Breast epithelium (tissue), 4 donors: ENCODE measurements at regions not wholly inside any gene's neighbourhood (a gene's known extent, or its start where the extent isn't known, plus 50 kb on each side); places are given as distances from the start of the nearest gene placed in this dataset.

Experiments used
- DNase-seq, 2 donors: peaks; one replicate each; pipeline ENCODE4 v3.0.0-alpha.2; 2019; ENCODE audit warnings: low spot score in 2 of 2
- H3K27ac ChIP-seq, 2 donors: fragments of 200-600 bp; sonication (generic) in 1 of 2; one replicate each; pipeline ENCODE4 v1.5.1; 2016 to 2019; ENCODE audit warnings: mild to moderate bottlenecking in 1 of 2
- H3K27me3 ChIP-seq, 2 donors: fragments of 200-600 bp; sonication (generic) in 1 of 2; one replicate each; pipeline versions ENCODE4 v1.5.1 to v1.6.0; 2017 to 2019; ENCODE audit warnings: control low read depth in 1 of 2, mild to moderate bottlenecking in 1 of 2
- H3K36me3 ChIP-seq: fragments of 200-600 bp; one replicate; pipeline ENCODE4 v1.5.1; 2019
- H3K4me1 ChIP-seq, 2 donors: fragments of 200-600 bp; sonication (generic); one replicate each; pipeline ENCODE4 v1.5.1; 2016 to 2019; ENCODE audit warnings: control low read depth in 1 of 2
- H3K4me3 ChIP-seq, 3 donors: fragments of 200-600 bp; sonication (generic); 1 replicate in 2 of 3; 2 replicates in 1 of 3; pipeline ENCODE4 v1.5.1; 2016 to 2019; ENCODE audit warnings: mild to moderate bottlenecking in 3 of 3, moderate library complexity in 2 of 3
- H3K9me3 ChIP-seq, 2 donors: fragments of 200-600 bp; sonication (generic) in 1 of 2; one replicate each; pipeline ENCODE4 v1.5.1; 2016 to 2019; ENCODE audit warnings: control low read depth in 1 of 2
- POLR2A ChIP-seq: fragments of 450-650 bp; IDR thresholded peaks from one replicate; pipeline ENCODE4 v1.6.1; 2016; ENCODE audit warnings: antibody characterized with exemption, mild to moderate bottlenecking, moderate library complexity
- POLR2AphosphoS5 ChIP-seq, 3 donors: sonication (generic); formaldehyde crosslinking; IDR thresholded peaks; one replicate each; pipeline ENCODE4 v1.6.1; 2017; ENCODE audit warnings: antibody characterized with exemption in 3 of 3
- intact Hi-C: fragments of 100-400 bp; cut with DNase I; formaldehyde crosslinking; loops from one replicate; pipeline ENCODE4 v1.15.1; 2023; ENCODE audit warnings: low total_unique reads
- TF ChIP-seq, protein P1 (sequence below), 3 donors: fragments of 450-650 bp; IDR thresholded peaks; one replicate each; pipeline ENCODE4 v1.5.1; 2016 to 2017; ENCODE audit warnings: antibody characterized with exemption in 3 of 3, mild to moderate bottlenecking in 3 of 3, moderate library complexity in 3 of 3

DNA sequence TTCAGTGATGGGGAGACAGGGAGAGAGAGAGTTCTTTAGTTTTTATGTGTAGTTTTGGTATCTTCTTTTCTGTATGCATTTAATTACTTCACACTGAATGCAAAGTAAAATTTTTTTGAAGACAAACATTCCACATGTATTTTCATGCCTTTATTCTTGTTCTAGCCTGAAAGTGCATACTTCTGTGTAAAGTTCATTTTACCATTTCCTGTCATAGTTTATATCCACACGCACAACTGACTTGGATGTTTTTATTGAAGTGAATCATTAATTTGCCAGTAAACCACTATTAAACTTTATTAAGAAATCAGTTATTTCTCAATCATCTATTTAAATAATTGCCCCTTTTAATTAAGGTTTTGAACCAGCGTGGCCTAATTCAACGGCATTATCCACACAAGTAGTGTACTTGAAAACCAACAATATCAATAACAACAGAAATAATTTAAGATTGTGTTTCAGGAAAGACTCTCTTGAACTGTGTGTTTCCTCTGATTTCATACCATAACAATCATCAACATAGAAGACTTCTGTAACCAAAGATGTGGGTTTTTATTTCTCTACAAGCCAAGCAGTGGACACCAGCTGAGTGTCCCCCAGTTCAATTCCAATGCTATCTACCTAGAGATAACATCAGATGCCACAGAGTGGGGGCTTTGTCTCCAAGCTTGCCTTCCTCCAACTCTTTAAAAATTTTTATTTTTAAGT lies 512.7 kb upstream of the JAG1 start:
- H3K27me3 ChIP-seq = no peaks in the 10 kb centered on the region
- no peaks in the 10 kb centered on the region for H3K36me3 ChIP-seq
- no peaks in the 10 kb centered on the region for H3K4me1 ChIP-seq
- TF ChIP-seq POLR2A (no peak), POLR2AphosphoS5 (IDR thresholded peaks at IDR 0.05) (no peak)
- TF ChIP-seq, protein P1, sequence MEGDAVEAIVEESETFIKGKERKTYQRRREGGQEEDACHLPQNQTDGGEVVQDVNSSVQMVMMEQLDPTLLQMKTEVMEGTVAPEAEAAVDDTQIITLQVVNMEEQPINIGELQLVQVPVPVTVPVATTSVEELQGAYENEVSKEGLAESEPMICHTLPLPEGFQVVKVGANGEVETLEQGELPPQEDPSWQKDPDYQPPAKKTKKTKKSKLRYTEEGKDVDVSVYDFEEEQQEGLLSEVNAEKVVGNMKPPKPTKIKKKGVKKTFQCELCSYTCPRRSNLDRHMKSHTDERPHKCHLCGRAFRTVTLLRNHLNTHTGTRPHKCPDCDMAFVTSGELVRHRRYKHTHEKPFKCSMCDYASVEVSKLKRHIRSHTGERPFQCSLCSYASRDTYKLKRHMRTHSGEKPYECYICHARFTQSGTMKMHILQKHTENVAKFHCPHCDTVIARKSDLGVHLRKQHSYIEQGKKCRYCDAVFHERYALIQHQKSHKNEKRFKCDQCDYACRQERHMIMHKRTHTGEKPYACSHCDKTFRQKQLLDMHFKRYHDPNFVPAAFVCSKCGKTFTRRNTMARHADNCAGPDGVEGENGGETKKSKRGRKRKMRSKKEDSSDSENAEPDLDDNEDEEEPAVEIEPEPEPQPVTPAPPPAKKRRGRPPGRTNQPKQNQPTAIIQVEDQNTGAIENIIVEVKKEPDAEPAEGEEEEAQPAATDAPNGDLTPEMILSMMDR (IDR thresholded peaks at IDR 0.05) = no peak
- intact Hi-C loops = no loop called here
- no peak overlapping the region for H3K27ac ChIP-seq
- H3K4me3 ChIP-seq = no peak overlapping the region
- no peak for DNase-seq
- H3K9me3 ChIP-seq = peaks cover 0 to 6% of the 10 kb centered on the region in 2 donors

DNA sequence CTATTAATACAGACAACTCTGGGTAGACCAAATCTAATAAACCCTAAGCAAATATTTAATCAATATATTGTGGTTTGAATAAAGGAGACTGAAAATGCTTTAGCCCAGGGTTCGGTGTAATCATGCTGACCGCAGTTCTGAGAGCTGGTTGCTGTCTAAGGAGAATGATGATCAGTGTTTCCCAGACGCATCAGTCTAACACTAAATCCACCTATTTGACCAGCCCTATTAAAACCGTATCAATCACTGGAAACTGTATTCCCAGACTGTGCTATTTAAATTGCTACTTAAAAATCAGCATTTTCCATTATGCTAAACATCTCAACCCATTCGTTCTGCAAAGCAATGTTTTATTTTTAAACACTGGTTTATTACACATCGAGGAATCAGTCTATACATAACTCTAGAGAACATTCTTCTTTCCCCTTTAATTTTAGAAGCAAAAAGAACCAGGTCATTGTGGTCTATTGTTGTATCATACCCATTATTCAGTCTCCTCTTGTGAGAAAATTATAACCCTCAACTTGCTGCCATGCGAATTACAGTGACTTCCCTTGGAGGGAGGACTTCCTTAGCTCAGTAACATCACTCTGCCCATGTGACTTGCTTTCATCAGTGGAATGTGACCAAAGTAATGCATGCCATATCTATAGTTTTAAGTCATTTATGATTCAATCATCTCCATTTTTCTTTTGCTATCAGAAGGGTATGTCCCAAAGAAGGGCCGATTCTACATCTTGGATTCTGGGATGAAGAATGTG lies 515.2 kb upstream of the JAG1 start:
- no peaks in the 10 kb centered on the region for H3K36me3 ChIP-seq
- no peak overlapping the region for H3K4me3 ChIP-seq
- DNase-seq = no peak
- intact Hi-C loops = no loop called here
- H3K4me1 ChIP-seq = no peaks in the 10 kb centered on the region
- no peak overlapping the region for H3K27ac ChIP-seq
- H3K9me3 ChIP-seq = peaks cover 0 to 6% of the 10 kb centered on the region in 2 donors
- TF ChIP-seq, protein P1 (IDR thresholded peaks at IDR 0.05) = no peak
- TF ChIP-seq POLR2AphosphoS5 (IDR thresholded peaks at IDR 0.05) (no peak), POLR2A (no peak)
- no peaks in the 10 kb centered on the region for H3K27me3 ChIP-seq

DNA sequence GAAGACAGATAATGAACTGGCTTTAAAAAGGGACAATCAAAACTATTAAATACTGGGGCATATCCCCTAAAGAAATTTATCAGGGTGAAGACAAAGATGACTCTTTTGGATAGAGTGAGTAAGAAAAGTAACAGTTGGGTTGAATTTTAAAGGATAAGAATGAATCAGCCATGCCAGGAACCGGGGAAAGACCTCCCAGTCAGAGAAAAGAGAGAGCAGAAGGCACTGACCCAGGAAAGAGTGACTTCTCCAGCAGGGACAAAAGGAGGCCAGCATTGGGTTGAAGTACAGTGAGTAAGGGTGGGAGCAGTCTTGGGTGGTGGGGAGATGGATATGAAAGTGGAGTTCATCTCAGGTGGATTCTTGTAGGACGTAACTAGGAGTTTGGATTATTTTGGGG lies 516.9 kb upstream of the JAG1 start:
- TF ChIP-seq, protein P1 (IDR thresholded peaks at IDR 0.05) = no peak
- TF ChIP-seq POLR2AphosphoS5 (IDR thresholded peaks at IDR 0.05) = no peak
- no peak for TF ChIP-seq POLR2A
- H3K9me3 ChIP-seq = no peaks in the 10 kb centered on the region
- intact Hi-C loops = no loop called here
- H3K36me3 ChIP-seq = no peaks in the 10 kb centered on the region
- no peak for DNase-seq
- H3K27me3 ChIP-seq = no peaks in the 10 kb centered on the region
- H3K4me3 ChIP-seq = no peak overlapping the region
- no peak overlapping the region for H3K27ac ChIP-seq
- no peaks in the 10 kb centered on the region for H3K4me1 ChIP-seq

DNA sequence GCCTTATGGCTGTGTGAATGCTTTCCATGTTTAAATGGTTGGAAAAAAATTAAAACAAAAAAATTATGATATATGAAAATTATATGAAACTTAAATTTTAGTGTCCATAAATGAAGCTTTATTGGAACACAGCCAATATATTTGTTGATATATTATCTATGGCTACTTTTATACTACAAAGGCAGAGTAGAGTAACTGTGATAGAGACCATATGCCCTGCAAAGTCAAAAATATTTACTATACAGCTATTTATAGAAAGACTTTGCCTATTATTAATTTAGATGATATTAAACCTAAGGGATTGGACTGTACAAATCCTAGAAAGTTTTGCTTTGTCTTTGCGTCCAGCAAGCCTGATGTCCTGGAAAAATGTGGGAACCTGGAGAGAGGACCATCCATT lies 518.3 kb upstream of the JAG1 start:
- H3K27ac ChIP-seq = no peak overlapping the region
- intact Hi-C loops = no loop called here
- H3K27me3 ChIP-seq = no peaks in the 10 kb centered on the region
- no peaks in the 10 kb centered on the region for H3K36me3 ChIP-seq
- no peak for DNase-seq
- no peak overlapping the region for H3K4me3 ChIP-seq
- no peaks in the 10 kb centered on the region for H3K4me1 ChIP-seq
- H3K9me3 ChIP-seq = no peaks in the 10 kb centered on the region
- TF ChIP-seq POLR2AphosphoS5 (IDR thresholded peaks at IDR 0.05) (no peak), POLR2A (no peak)
- TF ChIP-seq, protein P1 (IDR thresholded peaks at IDR 0.05) = no peak

DNA sequence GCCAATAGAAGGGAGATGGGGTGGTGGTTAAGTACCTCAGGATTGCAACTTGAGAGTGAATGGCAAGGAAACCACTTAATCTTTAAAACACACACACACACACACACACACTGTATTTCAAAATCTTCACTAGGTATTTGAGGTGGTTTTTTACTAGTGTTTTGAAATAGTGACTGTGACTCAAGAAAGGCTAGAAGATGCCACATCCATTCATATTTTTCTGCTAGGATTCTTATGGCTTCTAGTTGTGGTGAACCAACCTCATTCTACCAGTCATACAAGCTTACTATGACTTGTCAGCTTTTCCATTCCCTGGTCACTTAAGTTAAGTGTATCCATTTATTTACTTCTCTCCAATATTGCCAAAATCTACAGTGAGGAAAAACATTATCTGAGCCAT lies 519.4 kb upstream of the JAG1 start:
- Histone ChIP-seq H3K36me3 (no peaks in the 10 kb centered on the region), H3K4me1 (no peaks in the 10 kb centered on the region), H3K27ac (no peak overlapping the region), H3K9me3 (no peaks in the 10 kb centered on the region), H3K4me3 (no peak overlapping the region), H3K27me3 (no peaks in the 10 kb centered on the region)
- no peak for DNase-seq
- intact Hi-C loops = no loop called here
- TF ChIP-seq POLR2A (no peak), POLR2AphosphoS5 (IDR thresholded peaks at IDR 0.05) (no peak)
- TF ChIP-seq, protein P1 (IDR thresholded peaks at IDR 0.05) = no peak
